Ishikawa (cell line): ENCODE measurements at regions not wholly inside any gene's neighbourhood (a gene's known extent, or its start where the extent isn't known, plus 50 kb on each side); places are given as distances from the start of the nearest gene placed in this dataset.

Source experiments
- CEBPB ChIP-seq: IDR thresholded peaks from 2 replicates; pipeline ENCODE4 v1.6.1; 2012
- EP300 ChIP-seq: IDR thresholded peaks from 2 replicates; pipeline ENCODE4 v1.6.1; 2012; ENCODE audit warnings: borderline replicate concordance
- FOXM1 ChIP-seq: IDR thresholded peaks from 2 replicates; pipeline ENCODE4 v1.6.1; 2012; ENCODE audit warnings: low read depth, borderline replicate concordance
- MAX ChIP-seq: IDR thresholded peaks from 2 replicates; pipeline ENCODE4 v1.6.1; 2012
- RAD21 ChIP-seq: IDR thresholded peaks from 2 replicates; pipeline ENCODE4 v1.6.1; 2012; ENCODE audit warnings: low read depth
- REST ChIP-seq: IDR thresholded peaks from 2 replicates; pipeline ENCODE4 v1.6.1; 2012; ENCODE audit warnings: low read depth, mild to moderate bottlenecking
- TAF1 ChIP-seq: IDR thresholded peaks from 2 replicates; pipeline ENCODE4 v1.6.1; 2012; ENCODE audit warnings: low read depth, mild to moderate bottlenecking
- TCF12 ChIP-seq: IDR thresholded peaks from 2 replicates; pipeline ENCODE4 v1.6.1; 2012; ENCODE audit warnings: low read depth

- TF ChIP-seq FOXM1 (no peak), MAX (no peak), CEBPB (no peak), TAF1 (no peak), EP300 (no peak), REST (no peak), TCF12 (no peak), RAD21 (no peak)
Measured at GRCh38 chr12:78403136-78403535, 461.4 kb upstream of the SYT1 start.
